GM12891 (cell line): ENCODE measurements at regions not wholly inside any gene's neighbourhood (a gene's known extent, or its start where the extent isn't known, plus 50 kb on each side); places are given as distances from the start of the nearest gene placed in this dataset.

Experiments used
- POLR2A ChIP-seq: IDR thresholded peaks from 2 replicates; pipeline ENCODE4 v1.6.1; 2011; ENCODE audit warnings: low read depth, low read length, control low read depth
- POLR2AphosphoS5 ChIP-seq: IDR thresholded peaks from 2 replicates; pipeline ENCODE4 v1.6.1; 2011; ENCODE audit warnings: low read depth, low read length, control low read depth
- POU2F2 ChIP-seq: IDR thresholded peaks from 2 replicates; pipeline ENCODE4 v1.6.1; 2011; ENCODE audit warnings: low read depth, mild to moderate bottlenecking, control low read depth, low read length, moderate library complexity

- no peak for TF ChIP-seq POU2F2
- TF ChIP-seq POLR2A = no peak
- TF ChIP-seq POLR2AphosphoS5 = no peak
Measured at GRCh38 chr11:92489826-92490399, 265.3 kb downstream of the FAT3 start.
